GM10248 (cell line): ENCODE measurements at regions not wholly inside any gene's neighbourhood (a gene's known extent, or its start where the extent isn't known, plus 50 kb on each side); places are given as distances from the start of the nearest gene placed in this dataset.

Experiments used
- CTCF ChIA-PET: fragments of 300-600 bp; sonication (Branson Sonifier 250); formaldehyde crosslinking; extraction: SDS; loops from one replicate; lab custom pipeline; 2021; ENCODE audit warnings: antibody characterized with exemption; lab: Yijun Ruan, JAX
- POLR2A ChIA-PET: fragments of 350-650 bp; sonication (Branson Sonifier 250); formaldehyde crosslinking; extraction: SDS; loops from one replicate; lab custom pipeline; 2020; ENCODE audit warnings: antibody characterized with exemption; lab: Yijun Ruan, JAX
- DNase-seq: peaks from one replicate; pipeline ENCODE4 v3.0.0; 2012; ENCODE audit errors: extremely low spot score
- TF ChIP-seq, protein P1 (sequence below): IDR thresholded peaks from 2 replicates; pipeline ENCODE4 v1.5.1; 2012; ENCODE audit warnings: mild to moderate bottlenecking, low read depth; ENCODE audit errors: extremely low read depth, missing control alignments, control extremely low read depth

DNA sequence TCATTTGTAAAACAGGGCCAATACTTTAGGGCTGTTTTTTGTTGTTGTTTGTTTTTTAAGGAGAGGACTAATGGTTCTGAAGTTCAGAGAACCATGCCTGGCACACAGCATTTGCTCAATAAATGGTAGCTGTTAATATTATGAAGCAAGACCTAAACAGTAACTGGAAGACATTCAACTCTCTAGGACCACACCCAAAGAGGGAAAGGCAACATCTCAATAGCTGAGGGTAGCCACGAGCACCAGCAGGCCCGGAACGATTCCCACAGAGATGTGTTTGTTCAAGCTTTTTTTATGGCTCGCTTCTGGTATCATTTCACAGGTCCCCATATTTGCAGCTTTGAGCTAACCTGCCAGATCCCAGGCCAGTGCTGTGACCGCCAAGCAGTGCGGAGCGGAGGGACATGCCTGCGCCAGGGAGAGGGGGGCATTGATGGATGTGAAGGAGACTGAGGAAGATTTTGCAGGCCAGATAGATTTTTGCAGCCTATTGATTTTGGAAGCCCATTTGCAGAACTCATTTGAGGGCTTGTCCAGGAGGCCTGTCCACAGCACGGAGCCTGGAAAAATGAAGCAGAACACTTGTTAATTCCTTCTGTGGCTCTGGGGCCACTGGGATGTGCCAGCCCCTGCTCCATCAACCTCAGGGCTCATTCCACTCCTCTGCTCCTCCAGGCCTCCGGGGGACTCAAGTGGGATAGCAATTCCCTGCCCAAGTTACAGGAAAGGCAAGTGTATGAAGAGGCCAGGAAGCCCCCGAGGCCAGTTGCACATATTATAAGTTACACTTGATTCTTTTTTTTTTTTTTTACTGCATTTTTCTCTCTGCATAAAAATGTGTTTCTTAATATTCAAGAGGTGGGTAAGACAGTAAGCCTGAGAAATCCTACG is 57.3 kb upstream of the FGFR2 start:
- DNase-seq = no peak
- TF ChIP-seq, protein P1, sequence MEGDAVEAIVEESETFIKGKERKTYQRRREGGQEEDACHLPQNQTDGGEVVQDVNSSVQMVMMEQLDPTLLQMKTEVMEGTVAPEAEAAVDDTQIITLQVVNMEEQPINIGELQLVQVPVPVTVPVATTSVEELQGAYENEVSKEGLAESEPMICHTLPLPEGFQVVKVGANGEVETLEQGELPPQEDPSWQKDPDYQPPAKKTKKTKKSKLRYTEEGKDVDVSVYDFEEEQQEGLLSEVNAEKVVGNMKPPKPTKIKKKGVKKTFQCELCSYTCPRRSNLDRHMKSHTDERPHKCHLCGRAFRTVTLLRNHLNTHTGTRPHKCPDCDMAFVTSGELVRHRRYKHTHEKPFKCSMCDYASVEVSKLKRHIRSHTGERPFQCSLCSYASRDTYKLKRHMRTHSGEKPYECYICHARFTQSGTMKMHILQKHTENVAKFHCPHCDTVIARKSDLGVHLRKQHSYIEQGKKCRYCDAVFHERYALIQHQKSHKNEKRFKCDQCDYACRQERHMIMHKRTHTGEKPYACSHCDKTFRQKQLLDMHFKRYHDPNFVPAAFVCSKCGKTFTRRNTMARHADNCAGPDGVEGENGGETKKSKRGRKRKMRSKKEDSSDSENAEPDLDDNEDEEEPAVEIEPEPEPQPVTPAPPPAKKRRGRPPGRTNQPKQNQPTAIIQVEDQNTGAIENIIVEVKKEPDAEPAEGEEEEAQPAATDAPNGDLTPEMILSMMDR = no peak
- ChIA-PET CTCF (interaction anchor here (1.3 to 1.7 kb wide), 2 partner anchors 41 to 707 kb away, joined by 4 to 5 read pairs; no protein-coding TSS in a partner anchor), POLR2A (no interaction called here)

DNA sequence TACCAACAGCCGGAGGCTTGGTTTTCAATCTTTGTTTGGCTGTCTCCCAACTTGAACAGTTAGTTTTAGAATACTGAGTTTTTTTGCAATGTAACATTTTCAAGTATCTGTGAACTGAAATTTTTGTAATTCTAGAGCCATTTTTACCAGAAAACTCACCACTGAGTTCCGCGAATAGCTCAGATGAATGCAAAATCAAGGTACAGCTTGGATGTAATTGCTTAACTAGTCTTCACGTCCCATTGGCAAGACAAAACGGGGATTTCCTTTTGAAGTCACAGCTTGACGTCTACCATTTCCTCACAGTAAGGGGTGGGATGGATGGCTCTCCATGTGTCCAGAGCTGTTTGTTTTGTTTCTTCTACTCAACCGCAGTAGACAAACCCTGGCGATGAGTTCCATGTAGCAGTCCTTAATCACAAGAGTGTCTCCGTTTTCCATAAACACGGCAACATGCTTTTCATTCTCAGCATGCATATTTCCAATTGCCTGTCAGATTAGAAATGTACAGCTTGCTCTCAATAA is 55.8 kb upstream of the FGFR2 start:
- TF ChIP-seq, protein P1 = no peak
- POLR2A ChIA-PET = no interaction called here
- CTCF ChIA-PET = interaction anchor here (1.3 to 1.7 kb wide), 2 partner anchors 43 to 705 kb away, joined by 4 to 5 read pairs; no protein-coding TSS in a partner anchor
- no peak for DNase-seq

DNA sequence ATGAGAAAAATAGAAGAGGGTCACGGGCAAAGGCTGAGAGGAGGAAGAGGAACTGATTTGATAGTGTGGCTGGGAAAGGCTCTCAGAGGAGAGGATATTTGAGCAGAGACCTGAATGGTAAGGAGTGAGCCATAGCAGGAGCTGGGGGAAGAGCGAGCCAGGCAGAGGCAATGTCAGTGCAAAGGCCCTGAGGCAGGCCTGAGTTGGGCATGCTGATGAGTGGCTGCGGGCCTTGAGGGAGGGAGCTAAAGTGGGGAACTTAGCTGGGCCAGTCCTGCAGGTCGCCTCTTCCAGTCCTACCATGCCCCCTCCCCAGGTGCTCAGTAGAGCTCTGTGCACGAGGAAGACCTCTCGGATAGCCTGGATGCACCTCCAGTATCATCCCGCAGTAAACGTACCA is 55.4 kb upstream of the FGFR2 start:
- TF ChIP-seq, protein P1 = no peak
- POLR2A ChIA-PET = no interaction called here
- CTCF ChIA-PET = interaction anchor here (1.7 kb wide), 1 partner anchor 705 kb away, joined by 5 read pairs; no protein-coding TSS in a partner anchor
- no peak for DNase-seq

DNA sequence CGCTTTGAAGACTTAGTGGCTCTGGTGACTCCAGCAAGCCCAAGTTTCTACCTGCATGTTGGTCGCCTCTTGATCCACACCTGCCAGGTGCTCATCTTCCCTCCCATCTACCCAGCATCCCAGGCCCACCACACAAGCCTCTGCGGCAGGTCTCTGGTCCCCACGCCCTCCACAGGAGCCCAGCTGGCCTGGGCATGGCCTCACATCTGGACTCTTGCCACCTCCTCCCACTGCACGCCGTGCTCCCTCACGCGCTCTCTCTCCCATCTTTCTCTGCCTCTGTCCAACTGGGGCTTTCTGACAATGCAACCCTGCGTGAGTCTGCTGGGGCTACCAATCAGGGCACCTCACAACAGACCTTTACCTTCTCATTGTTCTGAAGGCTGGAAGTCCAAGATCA is 50.2 kb upstream of the FGFR2 start:
- TF ChIP-seq, protein P1 = no peak
- DNase-seq = no peak
- ChIA-PET POLR2A (no interaction called here), CTCF (interaction anchor here (1.0 kb wide), 1 partner anchor 14 kb away, joined by 4 read pairs; no protein-coding TSS in a partner anchor)

DNA sequence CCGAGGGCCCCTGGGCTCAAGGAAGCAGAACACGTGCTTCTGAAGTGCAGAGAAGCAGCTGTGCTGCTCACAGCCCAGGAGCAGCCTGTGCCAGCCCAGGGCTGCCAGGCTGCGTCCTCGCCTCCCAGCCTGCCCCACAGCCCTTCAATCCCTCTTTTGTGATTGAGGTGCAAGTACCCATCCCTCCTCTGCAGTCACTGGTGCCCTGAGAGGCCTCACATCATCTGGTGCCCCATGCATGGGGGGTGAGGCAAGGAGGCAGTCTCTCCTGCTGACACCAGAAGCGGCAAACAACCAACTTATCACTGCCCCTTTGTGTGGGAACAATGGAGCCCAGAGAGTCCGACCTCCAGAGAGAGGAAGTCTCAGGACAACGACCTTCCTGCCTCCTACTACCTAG is 49.8 kb upstream of the FGFR2 start:
- CTCF ChIA-PET = no interaction called here

More for the DNA sequence above, 49.8 kb upstream of the FGFR2 start:
- POLR2A ChIA-PET = no interaction called here
- DNase-seq = no peak
- TF ChIP-seq, protein P1 = no peak
